ENCODE measurements at regions not wholly inside any gene's neighbourhood (a gene's known extent, or its start where the extent isn't known, plus 50 kb on each side); places are given as distances from the start of the nearest gene placed in this dataset.

GRCh38 chr2:221283896-221284545 is 288.1 kb downstream of the EPHA4 start:
- peak in 1 of 2 donors; percentile 10 for DNase-seq

- no peak for DNase-seq
Measured at GRCh38 chr2:221285148-221285547, 287.0 kb downstream of the EPHA4 start.

GRCh38 chr2:221286406-221286805 is 285.7 kb downstream of the EPHA4 start:
- DNase-seq = no peak

- no peak for DNase-seq
Measured at GRCh38 chr2:221289389-221289788, 282.7 kb downstream of the EPHA4 start.

- DNase-seq = no peak
Measured at GRCh38 chr2:221289846-221290245, 282.3 kb downstream of the EPHA4 start.

GRCh38 chr2:221293949-221294742 is 278.0 kb downstream of the EPHA4 start:
- no peak for DNase-seq

GRCh38 chr2:221304916-221305315 is 267.2 kb downstream of the EPHA4 start:
- no peak for DNase-seq

GRCh38 chr2:221308507-221309066 is 263.5 kb downstream of the EPHA4 start:
- no peak for DNase-seq

GRCh38 chr2:221309892-221310583 is 262.1 kb downstream of the EPHA4 start:
- no peak for DNase-seq

- no peak for DNase-seq
Measured at GRCh38 chr2:221310730-221311129, 261.4 kb downstream of the EPHA4 start.

- peak in 1 of 2 donors; percentile 8 for DNase-seq
Measured at GRCh38 chr2:221312634-221313033, 259.5 kb downstream of the EPHA4 start.

GRCh38 chr2:221314786-221315185 is 257.3 kb downstream of the EPHA4 start:
- no peak for DNase-seq

- DNase-seq = no peak
Measured at GRCh38 chr2:221318376-221319130, 253.6 kb downstream of the EPHA4 start.

- DNase-seq = no peak
Measured at GRCh38 chr2:221322741-221323140, 249.4 kb downstream of the EPHA4 start.

- DNase-seq = no peak
Measured at GRCh38 chr2:221323513-221323912, 248.6 kb downstream of the EPHA4 start.

GRCh38 chr2:221330436-221330835 is 241.7 kb downstream of the EPHA4 start:
- DNase-seq = no peak

- DNase-seq = no peak
Measured at GRCh38 chr2:221334481-221335218, 237.5 kb downstream of the EPHA4 start.

- DNase-seq = no peak
Measured at GRCh38 chr2:221335219-221335752, 236.8 kb downstream of the EPHA4 start.

- no peak for DNase-seq
Measured at GRCh38 chr2:221336967-221337366, 235.1 kb downstream of the EPHA4 start.

- no peak for DNase-seq
Measured at GRCh38 chr2:221337957-221338685, 234.0 kb downstream of the EPHA4 start.

GRCh38 chr2:221342388-221342787 is 229.7 kb downstream of the EPHA4 start:
- no peak for DNase-seq

Data from inflammatory macrophage treated with lipopolysaccharide for 1 hour (primary cell).